ENCODE measurements at regions not wholly inside any gene's neighbourhood (a gene's known extent, or its start where the extent isn't known, plus 50 kb on each side); places are given as distances from the start of the nearest gene placed in this dataset.
A peak's percentile ranks its signal among the peaks of the same experiment; 100 is the strongest.
"Not testable (repeated sequence)": the region's sequence is repeated elsewhere in the genome, so short reads cannot be mapped to it uniquely, and the experiment has no call there.

DNA sequence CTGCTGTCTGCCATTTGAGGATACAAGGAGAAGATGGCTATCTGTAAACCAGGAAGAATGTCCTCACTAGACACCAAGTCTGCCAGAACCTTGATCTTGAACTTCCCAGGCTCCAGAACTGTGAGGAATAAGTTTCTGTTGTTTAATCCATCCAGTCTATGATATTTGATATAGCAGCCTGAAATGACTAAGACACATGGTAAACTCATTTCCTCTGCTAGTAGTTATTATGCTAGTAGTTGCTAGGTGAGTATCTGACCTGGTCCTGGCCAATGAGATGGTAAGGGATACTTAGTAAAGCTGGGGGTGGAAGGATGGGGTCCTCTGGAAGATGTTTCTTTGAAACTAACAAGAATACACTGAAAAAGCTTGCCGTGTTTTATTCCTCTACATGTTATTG, 280.7 kb upstream of the ARHGEF26 start:
- DNase-seq (ENCODE audit: low read depth) = no peak

DNA sequence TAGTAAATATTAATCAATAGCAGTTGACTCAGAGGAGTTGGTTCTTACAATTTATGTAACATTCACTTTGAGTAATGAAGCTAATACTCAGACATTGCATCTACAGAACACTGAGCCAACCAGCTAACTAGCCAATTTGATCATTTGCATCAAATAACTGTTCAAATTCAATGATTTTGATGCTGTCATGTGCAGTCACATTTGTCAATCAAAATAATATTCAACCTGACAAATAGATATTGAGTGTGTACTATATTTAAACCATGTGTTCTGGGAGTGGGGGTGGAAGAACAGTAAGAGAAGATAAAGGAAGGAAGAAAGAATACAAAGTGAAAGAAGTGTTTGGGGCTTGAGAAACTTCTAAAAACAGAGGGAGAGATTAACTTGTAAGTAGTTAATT, 277.2 kb upstream of the ARHGEF26 start:
- no peak for DNase-seq (ENCODE audit: low read depth)

DNA sequence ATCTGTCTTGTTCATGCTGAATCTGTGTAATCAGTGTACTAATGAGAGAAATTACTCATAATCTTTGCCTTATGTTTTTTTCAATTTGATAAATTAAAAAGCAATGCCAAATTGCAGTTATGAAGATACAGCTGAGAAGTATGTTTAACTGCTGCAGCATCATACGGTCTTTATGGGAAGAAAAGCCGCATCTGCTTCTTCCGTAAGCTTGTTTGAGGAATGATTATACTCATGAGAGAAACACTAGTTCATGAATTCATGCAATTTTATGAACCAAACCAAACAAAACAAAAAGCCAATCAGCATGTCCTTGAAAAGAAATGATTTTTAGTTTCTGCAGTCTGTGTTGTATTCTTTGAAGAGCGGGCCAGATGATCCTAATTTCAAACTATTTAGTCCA, 275.9 kb upstream of the ARHGEF26 start:
- DNase-seq (ENCODE audit: low read depth) = no peak

DNA sequence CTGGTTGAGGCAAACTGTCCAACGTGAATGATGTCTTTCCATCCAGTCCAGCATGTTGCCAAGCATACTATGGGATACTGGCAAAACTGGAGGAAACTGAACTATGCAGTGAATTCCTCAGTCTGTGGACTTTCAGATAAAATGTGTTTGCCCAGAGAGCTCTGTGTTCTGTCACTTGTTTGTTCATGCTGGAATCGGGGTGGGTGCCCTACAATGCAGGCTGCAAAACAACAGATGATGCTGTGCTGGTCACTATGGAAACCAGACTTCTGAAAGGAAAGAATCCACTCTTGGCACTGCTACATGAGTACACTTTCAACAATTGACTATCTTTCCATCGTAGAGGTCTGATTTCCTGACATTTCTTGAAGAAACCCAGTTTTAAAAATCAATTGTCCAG, 272.5 kb upstream of the ARHGEF26 start:
- no peak for DNase-seq (ENCODE audit: low read depth)

DNA sequence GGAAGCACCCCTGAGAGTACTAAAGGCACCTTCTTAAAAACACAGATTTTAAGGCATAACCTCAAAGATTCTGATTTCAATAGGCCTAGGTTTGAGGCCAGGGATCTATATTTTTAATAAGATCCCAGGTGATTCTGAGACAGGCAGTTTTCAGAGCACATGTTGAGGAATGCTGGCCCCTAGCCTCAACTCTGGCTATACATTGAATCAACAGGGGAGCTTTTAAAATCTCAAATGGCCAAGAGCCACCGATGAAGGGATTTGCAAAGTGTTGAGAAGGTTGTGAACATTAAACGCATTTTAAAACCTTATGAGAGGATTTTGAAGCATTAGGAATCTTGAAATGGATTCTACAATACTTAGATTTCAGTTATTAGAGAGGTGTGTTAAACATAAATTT, 268.8 kb upstream of the ARHGEF26 start:
- no peak for DNase-seq (ENCODE audit: low read depth)

DNA sequence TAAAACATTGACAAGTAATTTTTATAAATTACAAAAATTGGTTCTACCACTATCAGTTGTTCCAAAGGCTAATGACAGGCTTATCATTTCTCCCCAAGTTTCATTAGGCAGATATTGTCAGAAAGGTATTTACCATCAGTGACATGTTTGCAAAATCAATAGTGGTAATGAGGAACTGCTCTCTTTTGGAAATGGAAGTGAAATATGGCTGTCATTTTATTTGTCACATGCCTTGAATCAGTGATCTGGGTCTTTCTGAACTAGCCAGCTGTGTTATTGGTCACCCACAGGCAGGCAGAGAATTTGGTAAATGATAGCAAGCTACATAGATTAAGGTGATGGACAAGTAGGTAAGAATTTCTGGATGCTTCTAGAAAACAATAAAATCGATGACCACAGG, 268.0 kb upstream of the ARHGEF26 start:
- DNase-seq (ENCODE audit: low read depth) = no peak

DNA sequence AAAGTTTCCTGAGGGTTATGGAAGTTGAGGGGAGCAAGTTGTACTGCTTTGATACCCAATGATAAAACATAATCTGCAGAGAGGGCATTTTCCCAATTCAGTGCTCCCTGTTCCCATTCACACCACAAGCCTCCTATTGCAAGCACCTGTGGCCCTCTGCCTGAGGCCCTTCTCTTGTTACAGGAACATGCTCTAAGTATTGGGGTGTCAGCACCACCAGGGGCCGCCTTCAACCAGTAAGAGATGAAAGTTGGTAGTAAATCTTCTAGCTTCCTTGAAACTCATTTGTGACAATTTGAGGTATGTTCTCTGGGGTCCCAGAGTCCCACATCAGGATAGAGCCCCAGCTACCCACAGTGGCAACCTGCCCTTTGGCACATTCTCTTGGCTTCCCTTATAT, 265.4 kb upstream of the ARHGEF26 start:
- DNase-seq (ENCODE audit: low read depth) = no peak

DNA sequence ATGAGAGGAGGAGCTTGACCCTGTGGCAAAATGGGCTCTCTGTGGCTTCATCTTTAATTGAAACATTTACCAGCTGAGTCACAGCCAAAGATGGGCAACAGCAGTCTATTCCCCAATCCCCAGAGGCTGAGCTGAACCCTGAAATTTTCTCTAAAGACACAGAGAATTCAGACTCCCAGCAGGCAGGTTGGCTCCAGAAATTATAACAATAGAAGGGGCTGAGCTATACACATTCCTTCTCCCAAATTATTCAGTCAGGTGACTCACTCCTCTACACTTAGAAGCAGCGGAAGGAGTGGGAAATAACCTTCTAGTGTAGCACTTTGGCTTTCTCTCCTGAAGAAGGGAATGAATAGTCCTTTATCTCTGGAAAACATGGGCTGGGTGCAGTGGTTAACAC, 264.3 kb upstream of the ARHGEF26 start:
- no peak for DNase-seq (ENCODE audit: low read depth)

DNA sequence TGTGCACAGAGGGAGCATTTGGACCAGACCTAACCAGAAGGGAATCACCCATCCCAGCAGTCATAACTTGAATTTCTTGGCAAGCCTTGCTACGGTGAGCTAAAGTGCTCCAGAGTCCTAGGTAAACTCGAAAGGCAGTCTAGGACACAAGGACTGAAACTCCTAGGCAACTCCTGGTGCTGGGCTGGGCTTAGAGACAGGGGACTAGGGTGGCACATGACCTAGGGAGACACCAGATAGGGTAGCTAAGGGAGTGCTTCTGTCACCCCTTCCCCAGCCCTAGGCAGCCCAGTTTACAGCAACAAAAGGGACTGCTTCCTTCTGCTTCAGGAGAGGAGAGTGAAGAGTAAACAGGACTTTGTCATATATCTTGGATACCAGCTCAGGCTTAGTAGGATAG, 256.4 kb upstream of the ARHGEF26 start:
- DNase-seq (ENCODE audit: low read depth) = no peak

DNA sequence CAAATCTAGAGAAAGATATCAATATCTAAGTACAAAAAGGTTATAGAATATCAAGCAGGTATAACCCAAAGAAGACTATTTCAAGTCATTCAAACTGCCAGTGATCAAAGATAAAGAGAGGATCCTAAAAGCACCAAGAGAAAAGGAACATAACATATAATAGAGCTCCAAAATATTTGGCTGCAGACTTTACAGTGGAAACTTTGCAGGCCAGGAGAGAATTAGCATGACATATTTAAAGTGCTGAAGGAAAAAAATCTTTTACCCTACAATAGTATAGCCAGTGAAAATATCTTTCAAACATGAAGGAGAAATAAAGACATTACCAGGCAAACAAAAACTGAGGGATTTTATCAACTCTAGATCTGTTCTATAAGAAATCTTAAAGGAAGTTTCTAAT, 254.3 kb upstream of the ARHGEF26 start:
- DNase-seq (ENCODE audit: low read depth) = no peak

DNA sequence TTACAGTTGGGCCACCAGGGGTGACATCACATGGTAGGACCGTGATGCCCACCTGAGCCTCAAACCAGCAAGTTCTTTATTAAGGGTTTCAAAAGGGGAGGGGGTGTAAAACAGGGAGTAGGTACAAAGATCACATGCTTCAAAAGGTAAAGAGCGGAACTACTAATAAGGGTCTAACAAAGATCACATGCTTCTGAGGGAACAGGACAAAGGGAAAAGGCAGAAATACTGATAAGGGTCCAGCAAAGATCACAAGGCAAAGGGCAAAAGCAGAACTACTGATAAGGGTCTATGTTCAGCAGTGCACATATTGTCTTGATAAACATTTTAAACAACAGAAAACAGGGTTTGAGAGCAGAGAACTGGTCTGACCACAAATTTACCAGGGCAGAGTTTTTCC, 246.8 kb upstream of the ARHGEF26 start:
- DNase-seq (ENCODE audit: low read depth) = not testable (repeated sequence)

DNA sequence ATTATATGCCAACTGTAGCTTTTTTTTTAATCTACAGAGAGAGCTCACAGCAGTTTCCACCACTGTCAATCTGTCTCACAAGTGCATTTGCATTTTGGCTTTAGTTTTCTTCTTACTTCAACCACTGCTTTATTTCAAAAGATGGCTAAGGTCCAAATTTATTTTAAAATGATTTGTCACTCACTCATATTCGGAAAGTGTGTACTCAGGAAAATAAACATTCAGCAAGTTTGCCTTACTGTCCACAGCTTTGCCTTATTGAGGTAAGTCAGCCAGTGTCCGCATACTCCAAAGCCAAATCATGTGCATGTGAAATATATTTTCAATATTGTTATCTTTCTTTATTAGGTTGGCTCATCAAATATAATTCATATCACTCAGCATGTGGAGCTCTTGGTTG, 240.7 kb upstream of the ARHGEF26 start:
- DNase-seq (ENCODE audit: low read depth) = no peak

DNA sequence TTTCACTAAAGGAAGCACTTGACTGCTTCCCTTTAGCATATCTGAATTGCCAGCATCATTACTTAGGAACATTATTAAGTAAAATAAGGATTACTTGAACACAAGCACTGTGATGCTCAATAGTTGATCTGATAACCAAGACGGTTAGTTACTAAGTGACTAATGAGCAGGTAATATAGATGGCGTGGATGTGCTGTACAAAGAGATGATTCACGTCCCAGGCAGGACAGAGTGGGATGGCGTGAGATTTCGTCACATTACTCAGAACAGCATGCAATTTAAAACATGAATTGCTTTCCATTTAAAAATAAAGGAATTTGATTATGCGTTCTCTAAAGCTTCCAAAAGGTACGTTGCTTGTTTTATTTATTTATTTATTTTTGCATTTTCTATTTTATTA, 240.0 kb upstream of the ARHGEF26 start:
- DNase-seq (ENCODE audit: low read depth) = no peak

DNA sequence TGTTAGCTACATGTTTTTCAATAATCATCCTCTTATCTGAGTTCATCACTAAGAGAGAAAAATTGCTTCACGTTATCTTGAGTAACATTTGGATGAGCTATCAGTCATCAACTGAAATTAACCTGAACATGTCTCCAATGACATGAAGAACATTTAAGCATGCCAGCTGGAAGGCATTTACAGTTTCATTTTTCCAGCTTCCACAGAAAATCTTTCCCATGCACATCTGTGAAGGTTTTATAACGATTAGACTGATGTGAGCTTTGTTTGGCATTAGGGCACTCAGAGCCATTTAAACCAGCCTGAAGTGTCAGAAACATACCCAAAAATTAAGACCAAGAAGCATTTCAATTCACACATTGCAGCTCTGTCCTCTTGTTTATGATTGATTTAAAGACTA, 235.8 kb upstream of the ARHGEF26 start:
- DNase-seq (ENCODE audit: low read depth) = no peak

DNA sequence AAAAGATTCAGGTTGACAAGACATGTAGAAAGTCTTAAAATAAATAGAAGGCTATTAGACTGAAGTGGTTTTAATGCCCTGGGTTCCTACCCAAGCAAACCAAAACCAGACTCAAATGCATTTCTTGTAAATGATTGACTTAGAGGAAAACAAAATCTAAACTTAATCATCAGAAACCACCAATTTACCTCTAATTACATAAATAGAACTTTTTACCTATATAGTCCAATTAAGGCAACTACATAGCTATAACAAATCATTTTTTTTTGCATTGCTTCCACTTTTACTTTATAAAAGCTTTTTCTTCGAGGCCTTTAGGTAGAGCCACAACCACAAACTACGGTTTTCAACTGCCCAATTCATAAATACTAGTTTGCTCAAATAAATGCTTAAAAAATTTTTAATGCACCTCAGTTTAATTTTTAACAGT, 231.3 kb upstream of the ARHGEF26 start:
- no peak for DNase-seq (ENCODE audit: low read depth)

DNA sequence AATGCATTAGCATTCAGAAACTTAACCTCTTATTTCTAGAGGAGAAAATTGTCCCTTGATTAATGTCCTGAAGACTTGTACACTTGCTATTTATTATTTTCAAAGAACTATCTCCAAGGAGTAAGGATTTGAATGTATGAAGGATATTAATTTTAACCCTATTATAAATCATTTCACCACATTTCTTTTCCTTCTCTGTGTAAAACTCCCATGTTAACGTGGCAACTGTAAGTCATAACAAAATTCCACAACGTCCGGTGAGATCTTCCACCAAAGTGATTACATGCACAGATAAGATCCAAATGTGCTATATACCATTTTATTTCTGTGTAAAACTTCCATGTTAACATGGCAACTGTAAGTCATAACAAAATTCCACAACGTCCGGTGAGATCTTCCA, 229.1 kb upstream of the ARHGEF26 start:
- no peak for DNase-seq (ENCODE audit: low read depth)

DNA sequence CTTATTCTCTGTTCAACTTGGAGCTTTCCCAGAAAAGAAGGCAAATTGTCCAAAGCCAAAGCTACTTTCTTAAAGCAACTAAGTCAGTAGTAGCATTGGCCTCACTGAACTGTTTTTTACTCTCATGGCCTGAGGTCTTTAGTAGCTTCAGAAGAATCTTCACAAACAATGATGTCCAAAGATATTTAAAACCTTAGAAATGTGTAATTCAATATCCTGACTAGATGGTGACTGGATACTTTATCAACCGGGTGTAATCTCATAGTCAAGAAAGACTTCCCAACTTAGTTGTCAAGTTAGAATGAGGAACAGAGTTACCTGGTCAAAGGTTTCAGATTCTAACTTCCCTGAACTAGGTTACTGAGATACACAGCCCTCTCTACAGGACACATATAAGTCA, 226.3 kb upstream of the ARHGEF26 start:
- no peak for DNase-seq (ENCODE audit: low read depth)

DNA sequence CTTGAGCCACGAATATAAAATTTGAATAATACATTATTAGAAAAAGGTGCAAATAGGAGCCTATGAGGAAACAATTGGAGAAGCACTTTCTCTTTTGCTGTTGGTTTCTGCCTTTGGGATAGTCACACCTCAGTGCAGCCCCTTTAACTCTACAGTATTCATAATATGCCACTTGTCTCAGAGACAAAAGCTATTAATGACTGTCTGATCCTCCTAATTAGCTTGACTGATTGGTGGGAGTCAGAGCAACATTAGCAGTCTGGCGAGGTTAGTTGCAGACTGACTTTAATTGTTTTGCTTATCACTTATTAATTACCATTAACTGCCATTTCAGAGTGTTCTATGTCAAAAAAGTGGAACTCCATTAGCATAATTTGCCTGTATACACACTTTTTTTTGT, 225.0 kb upstream of the ARHGEF26 start:
- DNase-seq (ENCODE audit: low read depth) = no peak

DNA sequence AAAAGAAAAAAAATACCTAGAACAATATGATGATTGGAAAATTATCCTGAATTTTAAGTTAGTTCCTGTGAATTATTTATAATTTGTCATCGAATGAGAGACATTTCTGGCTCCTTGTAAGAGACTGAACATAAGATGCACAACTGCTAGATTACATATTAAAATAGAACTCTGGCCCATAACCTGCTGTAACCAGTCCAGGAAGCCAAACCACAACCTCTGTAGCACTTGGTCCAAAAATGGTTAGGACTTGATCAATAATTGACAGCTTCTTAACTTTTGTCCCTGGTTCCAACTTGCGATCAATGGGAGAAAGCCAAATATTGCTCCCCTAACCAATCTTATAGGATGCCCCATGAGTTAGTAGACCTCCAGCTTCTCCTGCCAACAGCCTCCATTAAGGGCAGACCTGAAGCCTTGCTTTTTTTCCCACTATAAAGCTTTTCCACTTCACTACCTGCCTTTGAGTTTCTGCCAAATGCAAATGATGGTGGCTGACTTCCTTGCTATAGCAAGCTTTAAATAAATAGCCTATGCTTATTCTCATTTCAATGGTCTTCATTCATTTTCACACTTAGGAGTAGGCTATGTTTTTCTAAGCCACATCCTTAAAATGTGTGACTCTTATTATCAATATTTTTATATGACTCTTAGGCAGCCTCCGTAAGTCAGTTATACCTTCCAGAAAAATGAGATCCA, 224.0 kb upstream of the ARHGEF26 start:
- DNase-seq (ENCODE audit: low read depth) = no peak

DNA sequence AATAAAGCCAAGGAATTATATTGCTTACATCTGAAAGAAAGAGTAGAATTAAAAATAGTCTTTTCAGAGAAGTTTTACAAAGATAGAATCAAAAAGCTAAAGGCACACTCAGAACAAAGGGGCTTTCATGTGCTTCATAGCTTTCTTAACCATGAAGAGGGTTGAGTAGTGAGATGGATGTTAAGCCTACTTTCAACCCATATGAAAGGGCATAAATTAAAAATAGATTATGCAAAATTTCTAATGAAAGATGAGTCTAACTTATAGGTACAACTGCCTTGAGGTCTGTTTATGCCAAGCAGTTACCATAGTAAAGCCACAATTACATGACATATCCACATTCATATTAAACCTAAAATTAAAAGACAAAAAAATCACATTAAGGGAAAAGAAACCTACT, 223.3 kb upstream of the ARHGEF26 start:
- no peak for DNase-seq (ENCODE audit: low read depth)

DNA sequence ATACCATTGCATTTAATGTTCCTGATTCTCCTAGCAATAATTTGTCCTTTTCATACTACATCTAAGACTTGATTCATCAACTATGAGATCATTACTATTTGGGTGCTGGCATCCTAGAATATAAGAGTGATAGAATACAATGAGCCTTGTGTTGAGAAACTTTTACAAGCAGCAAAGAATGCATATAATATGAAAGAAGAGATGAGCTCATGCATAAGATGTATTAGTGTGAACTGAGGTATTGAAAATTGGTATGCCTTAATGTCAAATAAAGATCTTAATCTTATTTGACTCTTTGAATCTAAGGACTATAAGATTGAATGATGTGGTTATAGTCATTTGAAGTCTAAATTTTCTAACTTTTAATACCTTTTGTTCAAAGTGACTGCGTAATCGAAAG, 220.0 kb upstream of the ARHGEF26 start:
- peak; percentile 10 for DNase-seq (ENCODE audit: low read depth)

DNA sequence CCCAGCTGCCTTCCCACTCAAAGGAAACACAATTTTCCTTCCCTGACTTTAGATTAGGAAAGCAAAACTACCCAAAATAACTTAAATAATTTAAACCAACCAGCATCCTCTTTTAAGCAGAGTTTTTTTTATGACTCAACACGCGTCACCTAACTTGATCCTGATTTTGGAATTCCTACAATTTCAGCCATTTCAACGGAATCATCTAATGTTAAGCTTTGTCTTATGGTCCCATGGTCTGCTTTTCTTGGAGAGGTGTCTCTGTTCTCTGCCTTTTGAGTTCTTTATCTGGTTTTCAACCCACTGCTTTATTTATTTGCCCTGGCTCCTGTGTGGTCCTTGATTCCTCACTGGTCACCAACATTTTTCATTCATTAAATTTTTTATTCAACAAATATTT, 219.2 kb upstream of the ARHGEF26 start:
- peak; percentile 58 for DNase-seq (ENCODE audit: low read depth)

DNA sequence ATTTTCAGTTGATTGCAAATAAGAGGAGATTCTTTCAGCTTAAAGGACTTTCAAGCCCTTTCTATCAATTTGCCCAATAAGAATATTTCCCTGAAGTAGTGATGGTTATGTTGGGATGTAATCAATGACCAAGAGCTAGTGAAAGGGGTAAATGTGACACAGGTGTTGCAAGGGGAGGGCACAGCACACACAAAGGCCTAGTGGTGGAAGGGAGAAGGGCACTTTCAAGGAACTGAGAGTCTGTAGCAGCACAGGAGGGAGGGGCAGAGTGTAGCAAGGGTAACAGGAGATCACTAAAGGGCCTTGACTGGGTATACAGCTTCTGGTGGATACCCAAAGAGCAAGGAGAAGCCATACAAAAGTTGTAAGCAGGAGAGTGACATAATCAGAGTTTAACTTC, 217.8 kb upstream of the ARHGEF26 start:
- DNase-seq (ENCODE audit: low read depth) = no peak

DNA sequence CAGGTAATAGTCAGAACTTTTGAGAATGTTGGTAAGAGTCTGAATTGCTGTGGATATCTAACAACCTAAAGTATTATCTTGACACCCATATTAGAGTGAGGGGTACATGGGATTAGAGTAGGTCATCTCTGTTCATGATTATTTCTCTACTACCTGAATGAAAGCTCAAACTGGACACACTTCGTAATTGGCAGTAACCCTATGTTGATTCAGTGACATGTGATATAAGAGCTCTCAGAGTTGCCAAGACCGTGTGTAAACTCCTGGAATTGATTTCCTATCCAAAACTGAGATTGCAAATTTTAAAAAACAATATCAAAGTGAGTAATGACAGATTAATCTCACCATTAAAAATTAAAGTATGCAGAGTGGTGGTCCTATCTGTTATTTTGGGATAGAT, 214.8 kb upstream of the ARHGEF26 start:
- no peak for DNase-seq (ENCODE audit: low read depth)

DNA sequence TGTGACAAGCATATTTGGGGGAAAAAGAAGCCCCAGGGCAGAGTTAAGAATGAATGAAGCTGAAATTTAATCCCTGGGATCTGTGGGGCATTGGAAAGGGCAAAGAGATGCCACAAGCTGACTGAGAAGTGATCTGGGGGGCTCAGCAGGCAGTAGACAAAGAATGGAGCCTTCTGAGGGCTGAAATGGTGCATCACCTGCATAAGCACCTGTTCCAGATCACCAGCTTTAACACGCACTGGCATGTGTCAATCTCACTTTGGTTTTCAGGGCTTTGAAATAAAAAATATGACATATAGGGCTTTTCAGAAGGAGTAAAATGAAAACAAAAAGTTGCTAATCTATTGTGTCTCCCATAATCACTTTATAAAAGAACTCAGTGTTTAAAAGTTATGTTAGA, 210.8 kb upstream of the ARHGEF26 start:
- no peak for DNase-seq (ENCODE audit: low read depth)
